ENCODE measurements at regions not wholly inside any gene's neighbourhood (a gene's known extent, or its start where the extent isn't known, plus 50 kb on each side); places are given as distances from the start of the nearest gene placed in this dataset.

DNA sequence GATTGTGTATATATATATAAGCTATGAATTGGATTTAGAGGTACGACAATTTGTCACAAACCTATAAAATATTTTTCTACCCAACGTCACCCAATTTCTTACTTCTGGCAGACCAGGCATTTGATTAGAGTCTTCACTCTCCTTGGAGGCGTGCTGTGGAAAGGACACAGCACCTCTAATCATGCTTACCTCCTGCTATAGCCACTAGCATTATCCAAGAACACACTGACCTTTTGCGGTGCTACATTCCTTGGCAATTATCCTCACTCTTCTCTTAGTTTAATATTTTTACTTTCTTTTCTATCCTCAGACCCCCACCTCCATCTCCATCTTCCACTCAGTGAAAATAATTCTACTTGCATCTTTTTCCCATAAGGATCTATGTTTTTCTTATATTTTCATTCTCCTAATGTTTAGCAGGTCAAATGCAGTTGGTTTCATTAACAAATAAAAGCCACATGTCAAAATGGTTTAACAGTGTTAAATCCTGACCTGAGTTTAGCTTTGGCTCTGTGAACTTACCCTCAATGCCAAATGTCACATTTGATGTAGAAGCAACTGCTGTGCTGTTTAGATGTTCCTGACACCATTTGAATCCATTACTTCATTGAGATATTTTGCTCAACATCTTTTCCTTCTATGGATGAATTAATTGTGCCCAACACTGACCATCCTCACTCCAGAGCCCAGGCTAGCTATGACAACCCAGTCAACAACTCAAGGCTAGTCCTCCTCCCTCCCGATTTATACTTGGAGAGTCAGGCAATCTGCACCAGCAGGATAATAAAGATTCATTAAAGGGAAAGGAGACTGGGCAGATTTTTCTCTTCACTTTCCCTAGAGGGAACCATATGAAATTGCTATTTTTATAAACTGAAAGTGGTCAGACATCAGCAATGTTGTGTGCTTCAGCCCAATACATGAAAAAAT lies 240.5 kb downstream of the MREG start:
- intact Hi-C loops (cut with DNase I), result no loop called here

DNA sequence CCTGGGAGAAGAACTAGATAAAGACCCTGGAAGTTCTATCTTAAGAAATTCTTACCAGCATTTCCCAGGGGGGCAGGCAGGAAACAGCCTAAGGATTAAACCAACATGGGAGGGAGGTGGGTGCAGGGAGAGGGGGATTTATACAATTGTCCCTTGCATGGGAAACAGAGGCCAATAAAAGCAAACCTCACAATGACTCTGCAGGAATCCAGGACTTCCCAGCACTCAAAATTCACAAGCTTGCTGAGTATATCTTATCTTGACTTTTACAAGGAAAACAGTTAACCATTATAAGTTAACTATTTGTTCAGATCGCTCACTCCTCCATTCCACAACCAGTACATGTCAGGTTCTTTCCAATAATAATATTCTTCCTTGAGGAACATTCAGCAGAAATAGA lies 241.3 kb downstream of the MREG start:
- ATAC-seq (no peak), DNase-seq (no peak)
- H3K4me3 ChIP-seq, result no peak overlapping the region
- H3K9me3 ChIP-seq, result no peaks in the 10 kb centered on the region
- no peaks in the 10 kb centered on the region for H3K27me3 ChIP-seq
- H3K4me1 ChIP-seq, result no peaks in the 10 kb centered on the region
- H3K36me3 ChIP-seq, result no peaks in the 10 kb centered on the region
- TF ChIP-seq, protein P1, sequence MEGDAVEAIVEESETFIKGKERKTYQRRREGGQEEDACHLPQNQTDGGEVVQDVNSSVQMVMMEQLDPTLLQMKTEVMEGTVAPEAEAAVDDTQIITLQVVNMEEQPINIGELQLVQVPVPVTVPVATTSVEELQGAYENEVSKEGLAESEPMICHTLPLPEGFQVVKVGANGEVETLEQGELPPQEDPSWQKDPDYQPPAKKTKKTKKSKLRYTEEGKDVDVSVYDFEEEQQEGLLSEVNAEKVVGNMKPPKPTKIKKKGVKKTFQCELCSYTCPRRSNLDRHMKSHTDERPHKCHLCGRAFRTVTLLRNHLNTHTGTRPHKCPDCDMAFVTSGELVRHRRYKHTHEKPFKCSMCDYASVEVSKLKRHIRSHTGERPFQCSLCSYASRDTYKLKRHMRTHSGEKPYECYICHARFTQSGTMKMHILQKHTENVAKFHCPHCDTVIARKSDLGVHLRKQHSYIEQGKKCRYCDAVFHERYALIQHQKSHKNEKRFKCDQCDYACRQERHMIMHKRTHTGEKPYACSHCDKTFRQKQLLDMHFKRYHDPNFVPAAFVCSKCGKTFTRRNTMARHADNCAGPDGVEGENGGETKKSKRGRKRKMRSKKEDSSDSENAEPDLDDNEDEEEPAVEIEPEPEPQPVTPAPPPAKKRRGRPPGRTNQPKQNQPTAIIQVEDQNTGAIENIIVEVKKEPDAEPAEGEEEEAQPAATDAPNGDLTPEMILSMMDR (IDR thresholded peaks at IDR 0.05), result no peak
- no peak overlapping the region for H3K27ac ChIP-seq
- intact Hi-C loops (cut with DNase I), result no loop called here

More for the DNA sequence above, 240.5 kb downstream of the MREG start:
- DNase-seq (no peak), ATAC-seq (no peak)
- TF ChIP-seq, protein P1 (IDR thresholded peaks at IDR 0.05), result no peak
- Histone ChIP-seq H3K36me3 (no peaks in the 10 kb centered on the region), H3K4me3 (no peak overlapping the region), H3K27me3 (no peaks in the 10 kb centered on the region), H3K9me3 (no peaks in the 10 kb centered on the region), H3K4me1 (no peaks in the 10 kb centered on the region), H3K27ac (no peak overlapping the region)

DNA sequence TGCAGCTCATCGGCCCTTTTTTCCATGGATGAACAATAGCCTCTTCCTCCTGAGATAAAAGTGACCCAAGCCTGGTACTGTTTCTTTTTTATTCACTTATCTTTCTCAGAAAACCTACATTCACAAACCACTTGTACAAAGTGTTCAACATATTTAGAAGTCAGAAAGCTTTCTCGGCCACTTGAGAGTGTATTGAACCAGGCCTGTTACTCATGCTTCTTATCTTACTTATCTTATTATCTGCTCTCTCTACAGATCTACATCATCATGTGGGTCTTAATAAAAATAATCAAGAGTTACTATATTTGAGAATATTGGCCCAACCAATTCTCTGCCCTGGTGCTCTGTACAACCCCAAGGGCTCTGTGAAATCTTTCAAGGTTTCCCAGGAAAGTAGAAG lies 242.1 kb downstream of the MREG start:
- TF ChIP-seq, protein P1 (IDR thresholded peaks at IDR 0.05), result no peak
- DNase-seq (no peak), ATAC-seq (no peak)
- no peaks in the 10 kb centered on the region for H3K9me3 ChIP-seq
- no peaks in the 10 kb centered on the region for H3K36me3 ChIP-seq
- no peaks in the 10 kb centered on the region for H3K27me3 ChIP-seq
- no peak overlapping the region for H3K27ac ChIP-seq
- H3K4me3 ChIP-seq, result no peak overlapping the region
- intact Hi-C loops (cut with DNase I), result no loop called here
- no peaks in the 10 kb centered on the region for H3K4me1 ChIP-seq

DNA sequence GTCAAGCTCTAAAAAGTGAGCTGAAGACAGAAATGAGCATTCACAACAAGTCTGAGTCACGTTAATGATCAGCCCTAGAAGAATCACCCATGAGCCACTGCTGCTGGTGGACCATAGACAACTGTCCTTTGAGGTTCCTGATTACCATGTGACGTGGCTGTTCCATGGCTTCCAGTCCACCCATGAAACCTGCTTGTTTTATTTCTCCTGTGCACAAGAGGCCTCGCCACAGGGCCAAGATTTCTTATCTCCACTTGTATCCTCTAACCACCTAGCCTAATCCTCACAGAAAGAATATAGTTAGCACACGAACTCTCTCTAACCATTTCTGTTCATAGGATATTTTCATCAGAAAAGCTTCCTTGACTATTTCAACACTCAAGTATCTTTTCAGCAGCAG lies 242.7 kb downstream of the MREG start:
- ATAC-seq (no peak), DNase-seq (no peak)
- Histone ChIP-seq H3K4me3 (no peak overlapping the region), H3K27ac (no peak overlapping the region), H3K27me3 (no peaks in the 10 kb centered on the region), H3K4me1 (no peaks in the 10 kb centered on the region), H3K36me3 (no peaks in the 10 kb centered on the region), H3K9me3 (no peaks in the 10 kb centered on the region)
- intact Hi-C loops (cut with DNase I), result no loop called here
- TF ChIP-seq, protein P1 (IDR thresholded peaks at IDR 0.05), result no peak

DNA sequence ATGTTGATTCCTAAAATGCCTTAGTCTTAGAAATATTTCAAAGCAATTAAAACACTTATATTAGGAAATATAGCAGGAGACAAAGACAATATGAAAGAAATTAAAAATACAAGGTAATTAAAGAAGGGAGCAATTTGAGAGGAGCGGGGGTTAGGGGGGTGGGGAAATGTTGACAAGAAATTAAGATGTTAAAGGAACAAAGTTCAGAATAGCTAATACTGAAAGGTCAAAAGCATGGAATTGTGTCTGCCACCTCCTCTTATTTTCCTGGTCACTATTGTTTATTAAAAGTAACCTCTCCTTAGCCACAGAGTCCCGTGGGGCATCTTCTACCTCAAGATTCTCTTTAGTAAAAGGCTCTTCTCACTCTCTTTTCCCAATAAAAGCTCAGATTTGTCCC lies 244.1 kb downstream of the MREG start:
- H3K9me3 ChIP-seq, result no peaks in the 10 kb centered on the region
- DNase-seq, result no peak
- no peaks in the 10 kb centered on the region for H3K27me3 ChIP-seq
- intact Hi-C loops (cut with DNase I), result no loop called here
- no peaks in the 10 kb centered on the region for H3K36me3 ChIP-seq
- no peak for ATAC-seq
- H3K4me3 ChIP-seq, result no peak overlapping the region
- H3K4me1 ChIP-seq, result no peaks in the 10 kb centered on the region
- H3K27ac ChIP-seq, result no peak overlapping the region
- TF ChIP-seq, protein P1 (IDR thresholded peaks at IDR 0.05), result no peak
